ENCODE measurements at regions not wholly inside any gene's neighbourhood (a gene's known extent, or its start where the extent isn't known, plus 50 kb on each side); places are given as distances from the start of the nearest gene placed in this dataset.
"Not testable (repeated sequence)": the region's sequence is repeated elsewhere in the genome, so short reads cannot be mapped to it uniquely, and the experiment has no call there.

DNA sequence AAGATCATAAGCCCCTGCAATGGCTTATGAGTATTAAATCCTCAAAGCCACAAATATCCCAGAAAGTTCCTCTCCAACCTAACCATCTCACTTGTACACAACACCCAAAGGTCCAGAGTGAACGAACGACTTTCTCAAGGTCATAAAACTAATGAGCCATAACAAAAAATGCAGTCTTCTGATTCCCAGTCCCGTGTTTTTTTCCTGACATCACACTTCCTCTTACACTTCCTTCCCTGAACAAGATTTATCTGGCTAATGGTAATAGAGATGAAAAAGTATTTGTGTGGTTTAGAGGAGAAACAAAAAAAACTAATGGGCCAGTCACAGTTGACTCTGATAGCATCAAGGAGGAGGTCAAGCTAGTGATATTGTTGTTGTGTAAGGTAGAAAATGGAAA, 99.5 kb upstream of the KLHL13 start:
- no peak for DNase-seq

DNA sequence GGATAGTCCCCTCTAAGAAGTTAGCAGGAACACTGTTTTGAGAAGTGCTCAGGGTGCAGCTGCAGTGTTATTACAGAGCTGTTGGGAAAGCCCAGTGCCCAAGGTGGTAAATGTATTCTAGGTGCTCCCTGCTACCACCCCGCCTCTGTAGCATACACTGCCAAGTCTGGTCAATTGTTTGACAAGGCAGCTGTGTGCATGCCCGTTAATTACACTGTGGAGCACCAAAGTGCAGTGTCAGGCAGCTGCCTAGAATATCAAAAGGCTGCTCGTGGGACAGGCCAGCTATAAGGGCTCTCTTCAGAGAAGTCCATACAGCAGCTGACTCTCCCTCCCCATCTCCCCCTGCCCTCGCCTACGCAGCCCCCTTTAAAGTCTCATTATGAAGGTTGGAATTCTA, 99.9 kb upstream of the KLHL13 start:
- no peak for DNase-seq

DNA sequence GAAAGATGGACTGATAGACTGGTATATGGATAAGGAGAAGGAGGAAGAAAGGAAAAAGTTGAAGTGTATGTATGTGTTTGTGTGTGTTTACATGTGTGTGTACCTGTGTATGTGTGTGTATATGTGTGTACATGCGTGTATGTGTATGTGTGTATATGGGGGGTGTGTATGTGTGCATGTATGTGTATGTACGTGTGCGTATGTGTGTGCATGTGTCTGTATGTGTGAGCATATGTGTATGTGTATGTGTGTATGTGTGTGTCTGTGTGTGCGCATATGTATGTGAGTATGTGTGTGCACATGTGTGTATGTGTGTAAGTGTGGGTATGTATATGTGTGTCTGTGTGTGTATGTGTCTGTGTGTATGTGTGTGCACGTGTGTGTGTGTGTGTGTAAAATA, 101.5 kb upstream of the KLHL13 start:
- DNase-seq = no peak

DNA sequence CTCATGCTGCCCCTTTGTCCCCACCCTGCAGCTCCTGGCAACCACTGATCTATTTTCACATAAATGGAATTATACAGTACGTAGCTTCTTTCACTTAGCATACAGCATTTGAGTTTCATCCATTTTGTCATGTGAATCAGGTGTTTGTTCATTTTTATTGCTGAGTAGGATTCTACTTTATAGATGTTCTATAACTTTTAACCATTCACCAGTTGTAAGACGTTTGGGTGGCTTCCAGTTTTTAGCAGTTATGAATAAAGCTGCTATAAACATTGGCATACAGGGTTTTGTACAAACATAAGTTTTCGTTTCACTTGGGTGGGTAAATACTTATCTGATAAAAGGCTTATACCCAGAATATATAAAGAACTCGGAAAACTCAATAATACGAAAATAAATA, 102.3 kb upstream of the KLHL13 start:
- DNase-seq = no peak

DNA sequence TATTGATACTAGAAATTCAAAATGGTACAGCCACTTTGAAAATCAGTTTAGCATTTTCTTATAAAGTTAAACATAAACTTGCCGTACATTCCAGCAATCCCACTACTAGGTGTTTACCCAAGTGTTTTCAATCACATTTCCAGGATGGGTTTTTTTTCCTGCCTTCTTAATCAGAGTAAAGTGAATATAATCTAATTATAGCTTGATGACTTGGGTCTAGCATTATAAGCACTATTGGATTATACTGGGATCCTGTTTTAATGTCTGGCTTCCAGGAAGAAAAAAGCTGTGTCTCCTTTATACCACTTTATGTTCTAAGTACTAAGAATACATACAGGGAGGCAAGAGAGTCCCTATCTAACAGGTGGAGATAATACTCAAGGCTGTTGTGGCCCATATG, 103.3 kb upstream of the KLHL13 start:
- DNase-seq = no peak

DNA sequence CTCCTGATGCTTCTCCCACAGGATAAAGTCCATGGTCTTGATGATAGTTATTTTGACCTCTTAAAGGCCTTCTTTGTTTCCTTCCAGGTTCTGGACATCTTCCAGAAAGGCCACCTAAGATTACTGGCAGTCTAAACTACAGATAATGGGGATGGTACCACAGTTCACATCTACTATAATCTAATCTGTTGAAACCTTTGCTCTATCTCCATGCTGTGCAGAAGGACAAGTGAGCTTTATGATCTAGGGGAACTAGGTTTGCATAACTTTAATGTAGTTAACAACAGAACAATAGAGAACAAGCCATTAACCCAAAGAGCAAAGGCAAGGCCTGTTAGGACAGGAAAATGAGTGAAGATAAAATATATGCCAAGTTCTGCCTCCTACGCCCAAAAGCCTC, 103.9 kb upstream of the KLHL13 start:
- DNase-seq = no peak

DNA sequence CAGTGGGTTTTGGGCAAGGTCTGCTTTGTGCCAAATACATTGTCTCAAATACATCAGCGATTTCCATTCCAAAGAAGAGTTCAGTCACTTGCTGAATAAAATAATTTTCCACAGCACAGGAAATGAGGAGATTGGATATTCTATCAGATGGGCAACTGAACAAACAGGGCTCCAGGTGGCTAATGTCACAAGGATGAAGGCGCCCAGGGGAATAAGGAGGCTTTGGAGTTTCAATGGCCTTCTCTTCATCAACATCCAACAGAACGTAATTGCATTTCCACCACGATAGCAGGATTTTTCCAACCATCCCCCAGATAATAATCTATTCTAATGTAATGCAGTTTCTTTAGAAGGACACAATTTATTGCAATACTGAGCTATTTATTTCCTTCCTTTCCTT, 104.7 kb upstream of the KLHL13 start:
- no peak for DNase-seq

DNA sequence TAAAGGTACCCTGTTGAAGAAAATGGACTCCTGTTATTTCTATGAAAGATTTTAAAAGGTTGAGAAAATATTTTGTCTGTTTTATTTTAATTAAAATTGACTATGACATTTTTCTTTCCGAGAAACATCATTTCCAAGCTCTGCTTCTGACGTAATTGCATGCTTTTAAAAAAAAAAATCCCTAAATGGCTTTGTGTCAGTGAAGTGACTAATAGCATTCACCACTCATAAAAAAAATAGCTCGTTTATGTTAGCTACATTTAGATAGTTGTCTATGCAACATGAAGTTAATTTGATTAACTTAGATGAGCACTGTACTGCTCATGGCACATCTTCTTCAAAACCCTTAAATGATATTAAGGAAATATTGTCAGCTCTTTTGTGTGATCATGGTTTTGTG, 105.1 kb upstream of the KLHL13 start:
- peak; percentile 2 for DNase-seq

DNA sequence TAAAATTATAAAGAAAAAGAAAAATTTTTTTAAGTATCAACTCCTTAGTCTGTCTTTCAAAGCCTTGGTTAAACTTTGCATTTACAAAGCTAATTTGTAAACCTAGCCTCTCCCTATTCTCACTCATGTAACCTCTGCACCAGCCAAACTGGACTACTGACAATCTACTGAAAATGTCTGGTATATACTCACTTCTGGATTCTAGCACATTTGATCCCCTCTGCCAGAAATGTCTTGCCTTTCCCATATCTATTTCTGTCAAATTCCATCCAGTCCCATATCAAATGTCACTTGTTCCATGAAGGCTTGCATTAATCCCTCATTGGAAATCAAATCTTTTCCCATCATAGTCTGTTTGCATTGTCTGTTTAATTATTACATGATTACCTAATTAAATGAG, 105.8 kb upstream of the KLHL13 start:
- no peak for DNase-seq

DNA sequence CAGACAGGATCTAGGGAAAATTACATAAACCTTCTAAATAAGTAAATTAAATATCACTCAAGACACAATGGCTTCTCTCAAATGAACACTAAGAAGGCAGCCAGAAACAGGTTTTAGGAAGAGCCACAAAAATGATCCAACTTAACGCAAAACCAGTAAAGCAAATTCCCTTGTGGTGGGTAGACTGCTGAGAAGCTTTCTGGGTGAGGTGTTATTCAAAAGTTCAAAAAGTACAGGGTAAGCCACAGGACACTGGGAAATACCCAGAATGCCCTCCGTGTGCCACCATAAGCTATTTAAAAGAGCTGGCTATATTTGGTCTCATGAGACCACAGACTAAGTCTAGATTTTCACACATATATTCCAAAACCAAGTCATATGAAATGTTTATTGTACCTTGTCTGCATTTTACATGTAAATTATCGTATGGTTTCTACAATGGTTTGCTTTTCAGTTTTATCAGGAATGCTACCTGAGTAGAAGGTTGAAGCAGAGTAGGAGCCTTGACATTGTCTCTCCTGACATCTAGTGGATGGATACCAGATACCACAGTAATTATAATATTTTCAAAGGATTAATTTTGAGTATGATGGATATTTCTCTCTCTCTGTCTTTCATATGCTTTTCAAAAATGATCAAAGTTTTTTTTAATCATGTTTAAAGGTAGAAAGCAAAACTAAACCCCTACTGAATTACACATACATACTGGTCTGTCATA, 109.3 kb upstream of the KLHL13 start:
- peak; percentile 0 for DNase-seq

DNA sequence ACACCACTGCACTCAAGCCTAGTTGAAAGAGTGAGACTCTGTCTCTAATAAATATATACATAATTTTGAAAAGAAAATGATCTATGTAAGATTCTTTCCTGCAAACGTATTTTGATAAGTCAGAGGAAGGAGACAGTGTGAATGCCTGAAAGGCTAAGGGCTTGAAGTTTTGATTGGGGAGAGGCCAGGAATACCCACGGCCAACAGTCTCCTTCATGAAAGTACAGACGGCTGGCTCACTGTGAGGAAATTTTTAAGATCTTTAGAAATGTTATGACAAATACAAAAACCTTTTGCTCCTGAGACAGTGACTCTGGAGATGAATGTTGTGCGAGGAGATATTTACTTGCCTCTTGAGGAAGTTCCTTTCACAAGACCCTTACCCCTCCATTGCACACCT, 111.4 kb upstream of the KLHL13 start:
- DNase-seq = peak; percentile 30

DNA sequence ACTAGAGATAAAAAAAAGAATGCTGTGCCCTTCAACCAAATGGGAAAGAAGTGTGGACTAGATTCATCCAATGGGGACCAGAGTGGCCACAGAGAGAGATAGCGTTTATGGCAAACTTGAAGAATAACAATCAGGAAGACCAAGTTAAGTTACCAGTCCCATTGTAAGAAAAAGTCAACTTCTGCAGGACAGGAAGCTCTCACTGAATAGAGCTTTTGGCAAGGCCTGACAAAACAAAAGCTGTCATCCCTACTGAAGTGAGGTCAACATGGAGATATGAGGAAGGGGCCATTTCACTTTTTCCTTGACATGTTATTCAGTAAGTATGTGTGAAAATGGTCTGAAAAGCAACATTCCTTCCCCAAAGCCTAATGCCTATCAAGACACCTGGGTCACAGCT, 111.8 kb upstream of the KLHL13 start:
- no peak for DNase-seq

DNA sequence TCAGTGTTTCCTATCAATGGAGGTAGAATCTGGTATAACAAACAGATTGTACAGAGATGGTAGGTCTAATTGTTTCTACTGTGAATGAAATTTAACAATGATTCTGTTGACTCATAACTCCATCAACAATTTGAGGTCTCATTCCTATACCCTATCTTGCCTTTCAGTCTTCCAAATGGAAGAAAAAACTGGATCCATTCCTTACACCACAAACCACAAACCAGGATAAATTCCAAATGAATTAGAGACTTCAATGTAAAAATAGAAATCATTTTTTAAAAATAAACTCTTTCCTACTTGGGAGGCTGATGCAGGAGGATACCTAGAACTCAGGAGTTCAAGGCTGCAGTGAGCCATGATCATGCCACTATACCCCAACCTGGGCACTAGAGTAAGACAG, 114.4 kb upstream of the WDR44 start:
- peak; percentile 18 for DNase-seq

DNA sequence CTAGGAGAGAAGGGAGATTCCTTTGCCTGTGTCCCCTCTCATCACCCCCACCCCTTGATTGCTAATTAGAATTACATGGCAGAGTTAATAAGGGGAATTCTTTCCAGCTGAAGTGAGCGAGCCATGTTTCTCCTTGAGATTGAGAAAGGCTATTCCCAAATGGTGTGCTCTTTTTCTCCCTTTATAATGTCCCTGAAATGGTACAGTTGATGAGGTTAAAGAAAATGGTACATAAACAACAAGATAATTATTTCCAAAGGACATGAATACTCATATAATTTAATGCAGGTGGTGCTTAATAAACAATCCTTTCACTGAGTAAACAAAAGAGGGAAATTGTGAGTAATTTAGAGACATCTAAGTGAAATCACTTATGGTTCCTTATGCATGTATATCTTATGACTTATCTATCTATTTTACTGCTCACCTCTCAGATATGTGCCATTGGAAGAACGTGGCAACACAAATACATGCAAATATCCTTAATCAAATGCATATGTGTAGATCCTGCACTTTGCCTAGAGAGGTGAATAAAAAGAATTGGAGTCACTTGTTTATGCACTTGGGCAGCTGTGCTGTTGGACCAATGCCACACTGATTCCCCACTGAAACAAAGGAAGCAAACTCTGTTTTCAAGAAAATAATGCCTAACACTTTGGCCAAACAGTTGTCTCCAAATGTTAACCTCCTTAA, 106.6 kb upstream of the WDR44 start:
- DNase-seq = no peak

DNA sequence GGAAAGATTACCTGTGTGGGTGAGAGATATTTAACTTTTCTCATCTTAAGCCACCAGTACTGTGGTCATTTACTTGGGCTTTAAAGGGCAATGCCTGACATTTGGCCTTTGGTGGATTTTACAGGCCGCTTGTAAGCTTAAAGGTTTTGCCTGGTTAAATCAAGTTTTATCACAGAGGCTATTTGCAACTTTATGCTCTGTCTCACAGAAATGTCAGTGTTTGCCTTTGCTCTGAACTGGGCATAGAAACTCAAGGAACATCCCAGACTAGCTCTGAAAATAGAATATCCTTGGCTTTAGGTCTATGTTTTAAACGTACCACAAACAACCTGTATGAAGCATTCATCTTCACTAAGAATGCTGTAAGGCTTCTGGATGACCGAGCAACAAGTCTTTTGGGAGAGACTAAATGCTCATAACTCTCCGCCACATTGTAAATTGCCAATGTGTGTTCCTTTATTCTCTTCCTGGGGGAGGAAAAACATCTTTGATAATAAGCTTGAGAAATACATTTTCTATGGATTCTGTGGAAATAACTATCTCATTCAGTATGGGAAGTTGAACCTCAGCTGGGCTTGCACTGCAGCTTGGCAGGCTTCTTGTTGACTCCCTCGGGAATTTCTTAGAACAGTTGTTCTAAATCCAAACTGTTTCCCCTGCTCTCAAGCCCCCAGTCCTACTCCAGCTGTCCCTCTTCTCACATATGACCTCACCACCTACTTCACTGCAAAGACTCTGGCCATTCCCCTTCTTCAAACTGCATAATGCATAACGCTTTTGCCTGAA, 105.8 kb upstream of the WDR44 start:
- DNase-seq = no peak

DNA sequence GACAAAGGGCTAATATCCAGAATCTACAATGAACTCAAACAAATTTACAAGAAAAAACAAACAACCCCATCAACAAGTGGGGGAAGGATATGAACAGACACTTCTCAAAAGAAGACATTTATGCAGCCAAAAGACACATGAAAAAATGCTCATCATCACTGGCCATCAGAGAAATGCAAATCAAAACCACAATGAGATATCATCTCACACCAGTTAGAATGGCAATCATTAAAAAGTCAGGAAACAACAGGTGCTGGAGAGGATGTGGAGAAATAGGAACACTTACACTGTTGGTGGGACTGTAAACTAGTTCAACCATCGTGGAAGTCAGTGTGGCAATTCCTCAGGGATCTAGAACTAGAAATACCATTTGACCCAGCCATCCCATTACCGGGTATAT, 98.9 kb upstream of the WDR44 start:
- not testable (repeated sequence) for DNase-seq

DNA sequence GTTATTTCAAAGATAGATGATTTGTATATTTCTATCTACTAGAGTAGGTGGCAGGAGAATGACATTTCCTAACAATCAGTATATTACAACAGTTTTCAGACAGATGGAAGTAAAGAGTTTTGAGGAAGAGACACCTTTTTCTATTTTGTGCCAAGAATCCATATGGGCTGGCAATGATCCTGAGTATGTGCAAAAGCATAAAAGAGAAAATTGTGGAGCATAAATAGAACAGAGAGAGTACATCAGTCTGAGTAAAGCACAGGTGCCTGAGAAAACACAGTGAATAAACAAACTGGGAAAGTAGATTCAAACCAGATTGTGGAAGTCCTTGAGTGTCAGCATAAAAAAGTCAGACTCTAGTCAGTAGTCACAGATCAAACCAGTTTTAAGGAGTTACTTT, 96.8 kb upstream of the WDR44 start:
- DNase-seq = no peak

DNA sequence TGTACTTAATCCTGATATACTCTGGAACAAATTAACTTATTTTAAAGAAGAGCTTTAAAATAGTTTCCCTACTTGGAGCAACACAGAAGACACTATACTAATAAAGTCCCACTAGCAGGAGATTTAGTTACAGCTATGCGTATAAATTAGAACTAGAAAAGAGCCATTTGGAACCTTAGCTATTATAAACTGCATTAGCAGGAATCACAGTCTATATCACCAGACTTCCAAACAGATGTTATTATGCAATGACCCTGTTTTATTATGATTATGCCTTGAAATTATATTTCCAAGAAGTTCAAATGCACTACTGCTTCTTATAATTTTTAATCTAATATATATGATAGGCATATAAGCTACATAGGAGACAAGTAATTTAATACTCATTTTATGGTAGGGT, 95.5 kb upstream of the WDR44 start:
- DNase-seq = no peak

DNA sequence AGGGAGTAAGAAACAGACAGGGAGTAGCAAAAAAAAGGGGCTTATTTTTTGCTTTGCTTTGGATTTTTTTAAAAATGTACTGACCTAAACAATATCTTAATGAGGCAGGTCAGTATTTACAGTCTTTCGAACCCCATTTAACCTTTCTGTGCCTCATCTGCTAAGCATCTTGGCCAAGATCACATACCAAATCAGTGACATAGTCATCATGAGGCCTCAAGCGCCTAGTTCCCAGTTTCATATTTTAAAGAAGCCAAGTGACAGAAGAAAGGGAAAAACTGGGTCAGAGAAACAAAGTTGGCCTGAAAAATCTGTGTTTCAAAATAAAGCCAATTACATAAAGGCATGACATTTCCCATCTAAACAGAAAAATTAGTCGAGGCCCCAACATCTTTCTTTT, 94.6 kb upstream of the WDR44 start:
- DNase-seq = peak; percentile 1

DNA sequence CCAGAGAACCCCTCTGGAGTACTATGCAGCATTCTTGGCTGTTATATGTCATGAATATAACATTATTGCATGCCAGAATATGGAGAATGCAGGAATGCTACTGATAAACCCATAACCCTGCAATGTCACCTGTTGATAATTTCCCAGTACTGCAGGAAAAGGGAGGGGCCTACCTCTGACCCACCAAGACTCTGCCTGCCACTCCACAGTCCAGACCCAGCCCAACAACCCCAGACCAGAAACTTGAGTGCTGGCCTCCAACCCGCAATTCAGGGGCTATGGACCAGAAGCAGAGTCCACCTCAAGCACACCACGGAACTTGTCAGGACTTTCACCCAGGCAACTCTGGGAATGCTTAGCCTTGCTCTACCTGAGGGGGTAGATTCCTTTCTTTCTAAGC, 92.9 kb upstream of the WDR44 start:
- DNase-seq = no peak

DNA sequence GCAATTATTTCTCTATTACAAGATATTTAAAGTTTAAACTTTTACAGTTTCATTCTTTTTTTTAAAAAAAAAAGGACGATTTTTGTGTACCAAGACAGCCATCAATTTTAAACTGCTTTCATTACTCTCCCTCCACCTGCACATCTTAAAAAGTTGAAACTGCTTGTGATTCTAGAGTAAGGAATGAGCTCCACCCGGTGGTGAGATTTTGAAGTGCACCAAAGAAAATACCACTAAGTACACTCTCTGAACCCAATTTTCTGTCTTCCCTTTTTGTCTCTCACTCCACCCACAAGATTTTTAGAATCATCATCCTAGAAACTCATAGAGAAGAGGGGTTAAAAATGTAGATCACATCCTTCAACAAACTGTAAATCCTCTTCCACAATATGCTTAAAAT, 91.3 kb upstream of the WDR44 start:
- peak; percentile 18 for DNase-seq

DNA sequence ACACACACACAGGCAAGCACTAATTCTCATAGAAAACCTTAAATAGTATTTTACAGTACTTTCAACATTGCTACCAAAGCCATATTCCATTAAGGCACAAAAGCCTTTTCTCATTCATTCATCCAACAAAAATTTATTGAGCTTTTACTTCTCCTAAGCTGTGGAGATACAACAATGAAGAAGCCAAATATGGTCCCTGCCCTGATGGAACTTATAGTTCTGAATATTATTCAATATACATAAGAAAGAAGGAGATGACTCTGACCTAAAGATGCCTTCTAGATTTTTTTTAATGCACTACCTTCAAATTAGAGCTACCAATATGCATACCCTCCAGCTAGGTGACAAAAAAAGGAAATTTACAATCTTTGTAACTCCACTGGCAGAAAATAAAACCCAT, 90.0 kb upstream of the WDR44 start:
- no peak for DNase-seq

DNA sequence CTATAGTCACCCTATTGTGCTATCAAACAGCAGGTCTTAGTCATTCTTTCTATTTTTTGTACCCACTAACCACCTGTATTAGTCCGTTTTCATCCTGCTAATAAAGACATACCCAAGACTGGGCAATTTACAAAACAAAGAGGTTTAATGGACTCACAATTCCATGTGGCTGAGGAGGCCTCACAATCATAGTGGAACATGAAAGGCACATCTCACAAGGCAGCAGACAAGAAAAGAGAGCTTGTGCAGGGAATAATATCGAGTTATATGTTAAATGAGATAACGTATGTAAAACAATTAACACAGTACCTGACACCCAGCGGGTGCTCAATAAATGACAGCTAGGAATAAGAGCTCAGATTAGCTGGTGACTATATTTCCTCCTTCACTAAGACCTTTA, 88.1 kb upstream of the WDR44 start:
- DNase-seq = no peak

DNA sequence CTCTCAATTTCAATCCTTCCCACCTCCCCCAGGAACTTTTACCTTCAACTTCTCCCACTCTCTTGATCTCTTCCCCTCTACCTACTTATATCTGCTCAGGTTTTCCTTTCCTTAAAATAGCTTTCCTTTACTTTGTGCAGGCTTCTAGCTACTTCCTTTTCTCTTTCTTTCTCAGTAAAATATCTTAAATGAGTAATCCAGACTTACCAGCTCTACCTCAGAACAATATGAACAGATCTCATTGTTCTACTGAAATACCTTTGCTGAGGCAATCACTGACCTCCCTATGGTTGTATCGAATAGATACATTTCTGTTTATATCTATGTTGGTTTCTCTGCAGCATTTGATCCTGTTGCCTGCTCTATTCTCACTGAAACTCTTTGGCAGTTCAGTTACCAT, 86.7 kb upstream of the WDR44 start:
- no peak for DNase-seq
